ENCODE measurements at regions not wholly inside any gene's neighbourhood (a gene's known extent, or its start where the extent isn't known, plus 50 kb on each side); places are given as distances from the start of the nearest gene placed in this dataset.

DNA sequence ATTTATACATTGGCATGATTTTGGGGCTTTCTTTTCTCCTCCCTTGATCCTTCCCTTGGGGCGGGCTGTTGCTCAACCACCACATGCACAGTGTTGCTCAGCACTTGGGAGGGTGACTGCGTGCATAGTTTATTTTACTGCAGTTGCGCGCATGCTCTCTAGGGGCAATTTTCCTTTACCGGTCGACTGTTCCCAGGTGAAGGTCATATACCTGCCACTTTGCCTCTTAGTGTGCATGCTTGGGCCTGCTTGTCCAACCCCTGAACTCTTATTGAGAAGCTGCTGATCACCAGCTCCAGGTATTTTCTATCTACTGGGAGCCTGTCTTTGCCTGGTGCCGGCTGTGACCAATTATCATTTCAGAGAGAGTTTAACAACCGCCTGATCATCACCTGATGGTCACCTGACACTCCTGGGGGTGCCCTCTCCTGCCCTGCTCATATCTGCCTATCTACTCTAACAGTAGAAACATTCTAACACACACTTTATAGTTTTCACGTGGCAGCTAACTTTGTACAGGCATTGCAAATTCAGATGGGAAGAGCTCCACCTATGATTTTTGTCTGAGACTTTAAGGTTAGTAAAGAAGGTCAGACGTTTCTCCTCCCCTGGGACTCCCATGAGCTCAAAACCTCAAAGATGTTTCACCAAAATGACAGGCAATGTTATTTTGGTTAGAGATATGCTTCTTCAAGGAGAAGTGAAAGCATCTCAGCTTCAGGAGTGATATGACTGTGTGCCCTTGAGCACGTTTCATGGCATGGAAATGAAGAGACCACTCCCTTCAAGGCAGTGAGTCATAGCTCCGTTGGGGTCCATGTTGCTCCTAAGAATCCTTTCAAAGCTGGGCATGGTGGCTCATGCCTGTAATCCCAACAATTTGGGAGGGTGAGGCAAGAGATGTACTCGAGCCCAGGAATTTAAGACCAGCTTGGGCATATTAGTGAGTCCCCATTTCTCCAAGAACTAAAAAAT lies 227.5 kb upstream of the MYLIP start:
- Mint-ChIP-seq H3K9me3 (ENCODE audit: unreplicated experiment) (no peaks in the 10 kb centered on the region), H3K27me3 (ENCODE audit: insufficient read depth, unreplicated experiment) (no peaks in the 10 kb centered on the region), H3K4me3 (ENCODE audit: unreplicated experiment) (no peak overlapping the region), H3K27ac (ENCODE audit: unreplicated experiment) (no peak overlapping the region), H3K36me3 (ENCODE audit: insufficient read depth, unreplicated experiment) (no peaks in the 10 kb centered on the region), H3K4me1 (ENCODE audit: low read depth, unreplicated experiment) (peaks cover 5% of the 10 kb centered on the region)
- no peak overlapping the region for H3K4me3 ChIP-seq (ENCODE audit: low read depth, low read length)
- TF ChIP-seq, protein P1, sequence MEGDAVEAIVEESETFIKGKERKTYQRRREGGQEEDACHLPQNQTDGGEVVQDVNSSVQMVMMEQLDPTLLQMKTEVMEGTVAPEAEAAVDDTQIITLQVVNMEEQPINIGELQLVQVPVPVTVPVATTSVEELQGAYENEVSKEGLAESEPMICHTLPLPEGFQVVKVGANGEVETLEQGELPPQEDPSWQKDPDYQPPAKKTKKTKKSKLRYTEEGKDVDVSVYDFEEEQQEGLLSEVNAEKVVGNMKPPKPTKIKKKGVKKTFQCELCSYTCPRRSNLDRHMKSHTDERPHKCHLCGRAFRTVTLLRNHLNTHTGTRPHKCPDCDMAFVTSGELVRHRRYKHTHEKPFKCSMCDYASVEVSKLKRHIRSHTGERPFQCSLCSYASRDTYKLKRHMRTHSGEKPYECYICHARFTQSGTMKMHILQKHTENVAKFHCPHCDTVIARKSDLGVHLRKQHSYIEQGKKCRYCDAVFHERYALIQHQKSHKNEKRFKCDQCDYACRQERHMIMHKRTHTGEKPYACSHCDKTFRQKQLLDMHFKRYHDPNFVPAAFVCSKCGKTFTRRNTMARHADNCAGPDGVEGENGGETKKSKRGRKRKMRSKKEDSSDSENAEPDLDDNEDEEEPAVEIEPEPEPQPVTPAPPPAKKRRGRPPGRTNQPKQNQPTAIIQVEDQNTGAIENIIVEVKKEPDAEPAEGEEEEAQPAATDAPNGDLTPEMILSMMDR (IDR thresholded peaks at IDR 0.05; ENCODE audit: insufficient read depth in 1 of 2, low read depth in 1 of 2, low read length in 1 of 2, severe bottlenecking in 1 of 2, unreplicated experiment in 1 of 2), result no peak
- CTCF ChIA-PET, result no interaction called here
- H3K4me1 ChIP-seq, result peaks cover 13% of the 10 kb centered on the region; the same call in 1 of the 2 replicates
- peak; percentile 30 to 42 for DNase-seq
- POLR2A ChIA-PET, result interaction anchor here (0.6 kb wide), 1 partner anchor 227 kb away, joined by 7 read pairs; no protein-coding TSS in a partner anchor
- no peaks in the 10 kb centered on the region for H3K9me3 ChIP-seq
- no peaks in the 10 kb centered on the region for H3K36me3 ChIP-seq (ENCODE audit: control insufficient read depth, insufficient read depth, low read length)
- H3K27me3 ChIP-seq (replicated peaks; ENCODE audit: control insufficient read depth, insufficient read depth, low read length), result no peaks in the 10 kb centered on the region
- no TSS peak for BruUV-seq (replicated peaks)
- intact Hi-C loops (cut with micrococcal nuclease; ENCODE audit: unreplicated experiment), result loop anchor here (10.0 kb wide), 1 partner anchor 283 kb away; no protein-coding TSS in a partner anchor

DNA sequence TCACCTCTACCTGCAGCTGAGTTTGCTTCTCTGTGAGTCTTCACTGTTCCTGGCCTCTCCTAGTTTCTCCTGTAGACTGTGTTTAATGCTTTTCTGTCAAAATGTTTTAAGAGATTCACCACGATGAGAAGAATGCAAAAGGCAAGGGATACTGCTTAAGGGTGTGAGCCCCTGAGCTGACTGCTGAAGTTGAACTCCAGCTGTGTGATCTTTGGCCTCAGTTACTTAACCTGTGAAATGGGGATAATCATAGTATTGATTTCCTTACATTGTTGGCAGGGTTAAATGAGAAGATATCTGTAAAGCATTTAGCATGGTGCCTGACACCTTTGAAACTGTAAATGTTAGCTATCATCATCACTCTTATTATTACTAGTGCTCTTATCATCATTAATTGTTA lies 230.2 kb upstream of the MYLIP start:
- ChIA-PET POLR2A (no interaction called here), CTCF (no interaction called here)
- intact Hi-C loops (cut with micrococcal nuclease; ENCODE audit: unreplicated experiment), result no loop called here
- H3K27ac Mint-ChIP-seq (ENCODE audit: unreplicated experiment), result no peak overlapping the region
- no peaks in the 10 kb centered on the region for H3K27me3 ChIP-seq (replicated peaks; ENCODE audit: control insufficient read depth, insufficient read depth, low read length)
- 0 out of 2 replicates have a peak, but pooled peaks cover 3% of the 10 kb centered on the region for H3K9me3 ChIP-seq
- no peaks in the 10 kb centered on the region for H3K36me3 ChIP-seq (ENCODE audit: control insufficient read depth, insufficient read depth, low read length)
- H3K4me3 Mint-ChIP-seq (ENCODE audit: unreplicated experiment), result no peak overlapping the region
- no peak for DNase-seq
- H3K9me3 Mint-ChIP-seq (ENCODE audit: unreplicated experiment), result no peaks in the 10 kb centered on the region
- no TSS peak for BruUV-seq (replicated peaks)
- peaks cover 18% of the 10 kb centered on the region; the same call in 1 of the 2 replicates for H3K4me1 ChIP-seq
- no peaks in the 10 kb centered on the region for H3K36me3 Mint-ChIP-seq (ENCODE audit: insufficient read depth, unreplicated experiment)
- no peaks in the 10 kb centered on the region for H3K27me3 Mint-ChIP-seq (ENCODE audit: insufficient read depth, unreplicated experiment)
- H3K4me1 Mint-ChIP-seq (ENCODE audit: low read depth, unreplicated experiment), result peaks cover 5% of the 10 kb centered on the region
- TF ChIP-seq, protein P1 (IDR thresholded peaks at IDR 0.05; ENCODE audit: insufficient read depth in 1 of 2, low read depth in 1 of 2, low read length in 1 of 2, severe bottlenecking in 1 of 2, unreplicated experiment in 1 of 2), result no peak
- H3K4me3 ChIP-seq (ENCODE audit: low read depth, low read length), result no peak overlapping the region

DNA sequence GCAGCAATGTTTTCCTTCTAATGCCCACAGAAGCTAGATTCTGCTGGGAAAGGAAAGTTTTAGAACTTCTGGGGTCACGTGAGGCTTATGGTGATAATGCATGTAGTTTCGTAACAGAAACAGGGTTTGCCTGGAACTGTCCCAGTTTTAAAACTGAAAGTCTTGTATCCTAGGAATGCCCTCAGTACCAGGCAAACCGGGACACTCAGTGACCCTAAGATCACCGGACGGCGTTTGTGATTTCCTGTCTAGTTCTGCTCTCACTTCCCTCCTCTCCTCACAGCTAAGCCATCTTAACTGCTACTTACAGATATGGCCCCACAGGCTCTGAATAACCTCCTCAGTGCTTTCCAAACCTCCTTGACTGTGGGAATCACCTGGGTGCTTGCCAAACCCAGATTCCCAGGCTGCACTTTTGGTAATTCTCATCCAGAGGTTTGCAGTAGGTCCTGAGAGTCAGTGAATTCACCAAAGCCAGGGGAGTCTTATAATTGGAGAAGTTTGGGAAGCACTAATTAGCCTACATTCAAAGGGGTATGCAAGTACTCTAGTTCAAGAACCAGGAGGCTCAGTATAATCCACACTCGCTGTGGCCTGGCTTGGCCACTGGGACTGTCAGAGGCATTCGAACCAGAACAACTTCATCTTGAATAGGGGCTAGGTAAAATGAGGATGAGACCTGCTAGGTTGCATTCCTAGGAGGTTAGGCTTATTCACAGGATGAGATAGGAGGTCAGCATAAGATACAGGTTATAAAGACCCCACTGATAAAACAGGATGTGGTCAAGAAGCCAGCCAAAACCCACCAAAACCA lies 231.6 kb upstream of the MYLIP start:
- intact Hi-C loops (cut with micrococcal nuclease; ENCODE audit: unreplicated experiment), result no loop called here
- H3K4me1 ChIP-seq, result peaks cover 18% of the 10 kb centered on the region; the same call in 1 of the 2 replicates
- H3K4me3 Mint-ChIP-seq (ENCODE audit: unreplicated experiment), result no peak overlapping the region
- BruUV-seq (replicated peaks), result no TSS peak
- no peaks in the 10 kb centered on the region for H3K9me3 Mint-ChIP-seq (ENCODE audit: unreplicated experiment)
- H3K4me1 Mint-ChIP-seq (ENCODE audit: low read depth, unreplicated experiment), result peaks cover 5% of the 10 kb centered on the region
- TF ChIP-seq, protein P1 (IDR thresholded peaks at IDR 0.05; ENCODE audit: insufficient read depth in 1 of 2, low read depth in 1 of 2, low read length in 1 of 2, severe bottlenecking in 1 of 2, unreplicated experiment in 1 of 2), result no peak
- no peaks in the 10 kb centered on the region for H3K27me3 Mint-ChIP-seq (ENCODE audit: insufficient read depth, unreplicated experiment)
- H3K36me3 ChIP-seq (ENCODE audit: control insufficient read depth, insufficient read depth, low read length), result no peaks in the 10 kb centered on the region
- H3K9me3 ChIP-seq, result 0 out of 2 replicates have a peak, but pooled peaks cover 7% of the 10 kb centered on the region
- POLR2A ChIA-PET, result no interaction called here
- no peak overlapping the region for H3K27ac Mint-ChIP-seq (ENCODE audit: unreplicated experiment)
- CTCF ChIA-PET, result no interaction called here
- DNase-seq, result no peak
- H3K4me3 ChIP-seq (ENCODE audit: low read depth, low read length), result no peak overlapping the region
- no peaks in the 10 kb centered on the region for H3K27me3 ChIP-seq (replicated peaks; ENCODE audit: control insufficient read depth, insufficient read depth, low read length)
- no peaks in the 10 kb centered on the region for H3K36me3 Mint-ChIP-seq (ENCODE audit: insufficient read depth, unreplicated experiment)
